ENCODE measurements at regions not wholly inside any gene's neighbourhood (a gene's known extent, or its start where the extent isn't known, plus 50 kb on each side); places are given as distances from the start of the nearest gene placed in this dataset.

DNA sequence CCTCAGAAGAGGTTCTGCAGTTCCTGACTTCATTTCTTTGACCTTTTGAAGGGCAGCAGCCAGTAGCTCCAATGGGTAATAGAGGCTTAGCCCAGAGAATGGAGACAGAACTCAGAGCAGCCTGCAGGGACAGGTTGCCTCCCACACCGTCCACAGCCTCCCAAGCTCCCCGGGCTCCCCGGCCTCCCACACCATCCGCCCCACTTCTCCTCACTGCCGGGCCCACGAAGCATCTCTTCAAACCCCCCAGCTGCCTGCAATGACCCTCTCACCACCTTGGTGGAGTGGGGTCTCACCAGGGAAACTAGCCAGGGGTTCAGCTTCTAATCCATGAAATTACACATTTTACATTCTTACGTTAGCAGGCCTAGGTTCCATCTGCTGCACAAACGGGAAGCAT, 652.0 kb upstream of the SALL3 start:
- H3K27me3 ChIP-seq (ENCODE audit: control insufficient read depth, insufficient read depth, low read length) = no peaks in the 10 kb centered on the region
- no peak overlapping the region for H3K4me3 ChIP-seq (ENCODE audit: low read depth, low read length)
- no peak for DNase-seq (ENCODE audit: low read depth)
- TF ChIP-seq, protein P1, sequence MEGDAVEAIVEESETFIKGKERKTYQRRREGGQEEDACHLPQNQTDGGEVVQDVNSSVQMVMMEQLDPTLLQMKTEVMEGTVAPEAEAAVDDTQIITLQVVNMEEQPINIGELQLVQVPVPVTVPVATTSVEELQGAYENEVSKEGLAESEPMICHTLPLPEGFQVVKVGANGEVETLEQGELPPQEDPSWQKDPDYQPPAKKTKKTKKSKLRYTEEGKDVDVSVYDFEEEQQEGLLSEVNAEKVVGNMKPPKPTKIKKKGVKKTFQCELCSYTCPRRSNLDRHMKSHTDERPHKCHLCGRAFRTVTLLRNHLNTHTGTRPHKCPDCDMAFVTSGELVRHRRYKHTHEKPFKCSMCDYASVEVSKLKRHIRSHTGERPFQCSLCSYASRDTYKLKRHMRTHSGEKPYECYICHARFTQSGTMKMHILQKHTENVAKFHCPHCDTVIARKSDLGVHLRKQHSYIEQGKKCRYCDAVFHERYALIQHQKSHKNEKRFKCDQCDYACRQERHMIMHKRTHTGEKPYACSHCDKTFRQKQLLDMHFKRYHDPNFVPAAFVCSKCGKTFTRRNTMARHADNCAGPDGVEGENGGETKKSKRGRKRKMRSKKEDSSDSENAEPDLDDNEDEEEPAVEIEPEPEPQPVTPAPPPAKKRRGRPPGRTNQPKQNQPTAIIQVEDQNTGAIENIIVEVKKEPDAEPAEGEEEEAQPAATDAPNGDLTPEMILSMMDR (IDR thresholded peaks at IDR 0.05; ENCODE audit: insufficient read depth, low read length, poor library complexity, severe bottlenecking) = no peak
- H3K36me3 ChIP-seq (ENCODE audit: control insufficient read depth, insufficient read depth, low read length) = no peaks in the 10 kb centered on the region

GRCh38 chr18:78330766-78331165, 648.9 kb upstream of the SALL3 start:
- TF ChIP-seq, protein P1 (IDR thresholded peaks at IDR 0.05; ENCODE audit: insufficient read depth, low read length, poor library complexity, severe bottlenecking) = no peak
- Histone ChIP-seq H3K27me3 (ENCODE audit: control insufficient read depth, insufficient read depth, low read length) (no peaks in the 10 kb centered on the region), H3K4me3 (ENCODE audit: low read depth, low read length) (no peak overlapping the region), H3K36me3 (ENCODE audit: control insufficient read depth, insufficient read depth, low read length) (no peaks in the 10 kb centered on the region)
- no peak for DNase-seq (ENCODE audit: low read depth)

GRCh38 chr18:78352910-78353309, 626.7 kb upstream of the SALL3 start:
- TF ChIP-seq, protein P1 (IDR thresholded peaks at IDR 0.05; ENCODE audit: insufficient read depth, low read length, poor library complexity, severe bottlenecking) = no peak
- DNase-seq (ENCODE audit: low read depth) = no peak
- Histone ChIP-seq H3K4me3 (ENCODE audit: low read depth, low read length) (no peak overlapping the region), H3K27me3 (ENCODE audit: control insufficient read depth, insufficient read depth, low read length) (no peaks in the 10 kb centered on the region), H3K36me3 (ENCODE audit: control insufficient read depth, insufficient read depth, low read length) (no peaks in the 10 kb centered on the region)

DNA sequence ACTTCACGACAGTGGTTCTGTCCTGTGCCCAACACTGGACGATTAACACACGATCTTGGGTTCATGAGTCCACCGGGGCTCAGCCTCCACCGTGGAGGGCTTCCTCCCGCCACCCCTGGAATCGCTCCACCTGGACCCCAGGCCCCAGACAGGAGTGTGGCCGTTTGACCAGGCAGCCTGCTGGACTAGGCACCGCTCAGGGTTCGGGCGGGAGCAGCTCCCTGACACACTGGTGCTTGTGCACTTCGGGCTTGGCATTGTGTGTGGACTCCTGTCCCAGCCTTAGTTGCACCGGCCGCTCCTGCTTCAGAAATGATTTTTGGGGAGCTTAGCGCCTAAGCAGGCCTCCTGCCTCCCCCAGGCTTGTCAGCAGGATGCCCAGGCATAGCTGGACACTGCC, 617.4 kb upstream of the SALL3 start:
- TF ChIP-seq, protein P1 (IDR thresholded peaks at IDR 0.05; ENCODE audit: insufficient read depth, low read length, poor library complexity, severe bottlenecking) = no peak
- Histone ChIP-seq H3K27me3 (ENCODE audit: control insufficient read depth, insufficient read depth, low read length) (no peaks in the 10 kb centered on the region), H3K4me3 (ENCODE audit: low read depth, low read length) (no peak overlapping the region), H3K36me3 (ENCODE audit: control insufficient read depth, insufficient read depth, low read length) (no peaks in the 10 kb centered on the region)
- DNase-seq (ENCODE audit: low read depth) = no peak

- no peaks in the 10 kb centered on the region for H3K27me3 ChIP-seq (ENCODE audit: control insufficient read depth, insufficient read depth, low read length)
- TF ChIP-seq, protein P1 (IDR thresholded peaks at IDR 0.05; ENCODE audit: insufficient read depth, low read length, poor library complexity, severe bottlenecking) = no peak
- H3K4me3 ChIP-seq (ENCODE audit: low read depth, low read length) = no peak overlapping the region
- no peaks in the 10 kb centered on the region for H3K36me3 ChIP-seq (ENCODE audit: control insufficient read depth, insufficient read depth, low read length)
- DNase-seq (ENCODE audit: low read depth) = no peak
Observed at GRCh38 chr18:78363556-78364387, 615.8 kb upstream of the SALL3 start.
